DND-41 (cell line): ENCODE measurements at regions not wholly inside any gene's neighbourhood (a gene's known extent, or its start where the extent isn't known, plus 50 kb on each side); places are given as distances from the start of the nearest gene placed in this dataset.

Experiments used
- ATAC-seq: fragments of 200-7000 bp; cut with Tn5 transposase; 3 replicates; pipeline ENCODE4 v1.9.1; 2021; ENCODE audit warnings: low read depth; ENCODE audit not compliant: insufficient read depth
- DNase-seq: peaks from one replicate; pipeline ENCODE4 v3.0.0-alpha.2; 2020
- H2AFZ ChIP-seq: 2 replicates; pipeline ENCODE4 v1.6.0; 2012; ENCODE audit warnings: low read depth, low read length
- H3K27ac ChIP-seq: 2 replicates; pipeline ENCODE4 v1.5.1; 2012; ENCODE audit warnings: low read length, inconsistent platforms
- H3K27me3 ChIP-seq: fragments of 200-600 bp; sonication (generic); 2 replicates; pipeline ENCODE4 v1.6.0; 2012; ENCODE audit warnings: low read length, mild to moderate bottlenecking, inconsistent platforms; ENCODE audit not compliant: insufficient read depth, poor library complexity
- H3K36me3 ChIP-seq: 2 replicates; pipeline ENCODE4 v1.5.1; 2012; ENCODE audit warnings: low read length, inconsistent platforms; ENCODE audit not compliant: insufficient read depth
- H3K4me1 ChIP-seq: 2 replicates; pipeline ENCODE4 v1.5.1; 2012; ENCODE audit warnings: mild to moderate bottlenecking, low read length; ENCODE audit not compliant: insufficient read depth
- H3K4me2 ChIP-seq: 2 replicates; pipeline ENCODE4 v1.6.0; 2012; ENCODE audit warnings: mild to moderate bottlenecking, moderate library complexity, low read length, inconsistent platforms; ENCODE audit not compliant: insufficient read depth
- H3K4me3 ChIP-seq, 2 experiments: fragments of 200-600 bp in 1 of 2; shearing (Covaris generic) in 1 of 2; 2 replicates each; pipeline ENCODE4 v1.5.1; 2012 to 2016; ENCODE audit warnings: inconsistent platforms in 2 of 2, low read length in 2 of 2, mild to moderate bottlenecking in 2 of 2, low read depth in 1 of 2, moderate library complexity in 1 of 2
- H3K79me2 ChIP-seq: 2 replicates; pipeline ENCODE4 v1.6.0; 2012; ENCODE audit warnings: low read length, inconsistent platforms; ENCODE audit not compliant: insufficient read depth
- H3K9ac ChIP-seq: 2 replicates; pipeline ENCODE4 v1.6.0; 2012; ENCODE audit warnings: low read depth, mild to moderate bottlenecking, inconsistent platforms, low read length, moderate library complexity
- H3K9me3 ChIP-seq: 2 replicates; pipeline ENCODE4 v1.5.1; 2012; ENCODE audit warnings: low read length, moderate library complexity, mild to moderate bottlenecking, inconsistent platforms; ENCODE audit not compliant: insufficient read depth, severe bottlenecking
- H4K20me1 ChIP-seq: 2 replicates; pipeline ENCODE4 v1.6.0; 2012; ENCODE audit warnings: low read length; ENCODE audit not compliant: insufficient read depth
- EZH2 ChIP-seq: IDR thresholded peaks from 3 replicates; pipeline ENCODE4 v1.6.1; 2012; ENCODE audit warnings: borderline replicate concordance, low read depth, mild to moderate bottlenecking, moderate library complexity, low read length, inconsistent platforms; ENCODE audit not compliant: severe bottlenecking
- TF ChIP-seq, protein P1 (sequence below): IDR thresholded peaks from 2 replicates; pipeline ENCODE4 v1.5.1; 2012; ENCODE audit warnings: borderline replicate concordance, low read length, moderate library complexity, mild to moderate bottlenecking; ENCODE audit not compliant: poor library complexity, severe bottlenecking; ENCODE audit errors: extremely low read depth

DNA sequence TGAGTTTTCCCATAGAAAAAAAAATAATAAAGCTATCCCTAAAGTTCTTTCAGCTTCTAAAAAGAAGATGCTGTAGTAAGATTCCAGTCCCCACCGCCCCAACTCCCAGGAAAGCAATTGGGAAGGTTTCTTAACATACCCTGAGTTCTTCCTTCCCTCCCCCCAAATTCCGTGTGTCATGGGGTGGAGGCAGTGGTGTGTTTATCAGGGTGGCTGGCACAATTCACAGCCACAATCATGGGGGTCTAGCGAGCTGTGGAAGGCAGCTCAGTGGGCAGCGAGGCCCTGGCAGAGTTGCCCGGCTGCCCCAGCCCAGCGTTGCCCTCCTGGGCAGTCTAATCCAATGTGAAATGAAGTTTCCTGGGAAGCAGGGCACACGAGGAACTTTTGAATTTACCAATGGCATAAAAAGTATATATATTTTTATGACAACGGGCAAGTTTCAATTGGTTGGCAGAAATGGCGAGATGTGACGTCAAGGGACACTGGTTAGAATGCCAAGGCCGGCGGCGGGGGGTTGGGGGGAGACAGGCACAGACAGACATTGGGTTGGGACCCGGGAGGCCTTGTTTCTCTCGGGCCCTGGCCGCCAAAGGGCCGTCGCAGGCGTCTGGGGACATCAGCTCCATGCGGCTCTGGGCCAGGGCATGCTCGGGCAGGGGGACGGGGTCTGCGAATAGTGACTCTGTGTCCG is 80.7 kb upstream of the PPARA start:
- peak overlapping the region; percentile 64 to 90 for H3K4me3 ChIP-seq
- H3K4me1 ChIP-seq = peaks cover 40% of the 10 kb centered on the region
- peak overlapping the region; percentile 99 for H3K9ac ChIP-seq
- peak overlapping the region; percentile 96 for H3K27ac ChIP-seq
- ATAC-seq (peak; percentile 50), DNase-seq (peak; percentile 91)
- H2AFZ ChIP-seq = 0 out of 2 replicates have a peak overlapping the region, but pooled peaks have one; percentile 12
- TF ChIP-seq, protein P1, sequence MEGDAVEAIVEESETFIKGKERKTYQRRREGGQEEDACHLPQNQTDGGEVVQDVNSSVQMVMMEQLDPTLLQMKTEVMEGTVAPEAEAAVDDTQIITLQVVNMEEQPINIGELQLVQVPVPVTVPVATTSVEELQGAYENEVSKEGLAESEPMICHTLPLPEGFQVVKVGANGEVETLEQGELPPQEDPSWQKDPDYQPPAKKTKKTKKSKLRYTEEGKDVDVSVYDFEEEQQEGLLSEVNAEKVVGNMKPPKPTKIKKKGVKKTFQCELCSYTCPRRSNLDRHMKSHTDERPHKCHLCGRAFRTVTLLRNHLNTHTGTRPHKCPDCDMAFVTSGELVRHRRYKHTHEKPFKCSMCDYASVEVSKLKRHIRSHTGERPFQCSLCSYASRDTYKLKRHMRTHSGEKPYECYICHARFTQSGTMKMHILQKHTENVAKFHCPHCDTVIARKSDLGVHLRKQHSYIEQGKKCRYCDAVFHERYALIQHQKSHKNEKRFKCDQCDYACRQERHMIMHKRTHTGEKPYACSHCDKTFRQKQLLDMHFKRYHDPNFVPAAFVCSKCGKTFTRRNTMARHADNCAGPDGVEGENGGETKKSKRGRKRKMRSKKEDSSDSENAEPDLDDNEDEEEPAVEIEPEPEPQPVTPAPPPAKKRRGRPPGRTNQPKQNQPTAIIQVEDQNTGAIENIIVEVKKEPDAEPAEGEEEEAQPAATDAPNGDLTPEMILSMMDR = no peak
- TF ChIP-seq EZH2 = no peak
- no peaks in the 10 kb centered on the region for H3K9me3 ChIP-seq
- H3K4me2 ChIP-seq = peak overlapping the region; percentile 74
- peaks cover 95% of the 10 kb centered on the region for H3K79me2 ChIP-seq
- peaks cover 30% of the 10 kb centered on the region for H3K36me3 ChIP-seq
- no peaks in the 10 kb centered on the region for H3K27me3 ChIP-seq
- H4K20me1 ChIP-seq = peaks cover 18% of the 10 kb centered on the region

DNA sequence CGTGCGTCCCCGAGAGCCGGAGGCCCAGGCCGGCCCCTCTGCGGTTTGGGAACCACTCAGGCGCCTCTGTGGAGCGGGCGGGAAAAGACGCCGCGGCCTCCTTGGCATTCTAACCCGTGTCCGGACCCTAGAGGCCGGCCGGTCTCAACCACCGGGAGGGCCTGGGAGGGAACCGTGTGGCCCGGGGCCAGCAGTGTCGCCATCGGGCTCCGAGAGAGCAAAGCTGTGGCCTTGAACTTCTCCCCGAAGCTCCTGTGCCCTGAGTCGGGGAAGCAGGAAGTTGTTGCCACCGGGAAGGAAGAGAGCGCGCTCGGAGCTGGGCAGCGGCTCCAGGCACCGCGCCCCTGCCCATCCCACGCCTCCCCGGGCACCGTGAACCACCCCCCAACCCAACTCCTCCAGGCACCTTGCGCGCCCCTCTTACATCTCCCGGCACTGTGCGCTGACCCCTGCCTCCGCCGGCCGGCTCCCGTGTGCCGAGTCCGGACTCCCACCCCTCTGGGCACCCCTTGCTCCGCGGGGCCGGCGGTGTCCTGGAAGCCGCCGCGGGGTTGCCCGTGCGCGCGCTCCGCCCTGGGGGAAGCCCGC is 80.0 kb upstream of the PPARA start:
- Histone ChIP-seq H3K36me3 (peaks cover 36% of the 10 kb centered on the region), H3K4me3 (peak overlapping the region; percentile 64 to 90; a peak in 3 of 4 replicates), H3K4me1 (peaks cover 46% of the 10 kb centered on the region), H3K79me2 (peaks cover 95% of the 10 kb centered on the region), H3K9ac (peak overlapping the region; percentile 99), H3K27me3 (no peaks in the 10 kb centered on the region), H3K4me2 (peak overlapping the region; percentile 74), H2AFZ (peak overlapping the region; percentile 59; the same call in 1 of the 2 replicates), H3K27ac (peak overlapping the region; percentile 96), H4K20me1 (peaks cover 24% of the 10 kb centered on the region), H3K9me3 (no peaks in the 10 kb centered on the region)
- TF ChIP-seq, protein P1 = no peak
- no peak for TF ChIP-seq EZH2
- DNase-seq (peak; percentile 60), ATAC-seq (peak; percentile 21)

DNA sequence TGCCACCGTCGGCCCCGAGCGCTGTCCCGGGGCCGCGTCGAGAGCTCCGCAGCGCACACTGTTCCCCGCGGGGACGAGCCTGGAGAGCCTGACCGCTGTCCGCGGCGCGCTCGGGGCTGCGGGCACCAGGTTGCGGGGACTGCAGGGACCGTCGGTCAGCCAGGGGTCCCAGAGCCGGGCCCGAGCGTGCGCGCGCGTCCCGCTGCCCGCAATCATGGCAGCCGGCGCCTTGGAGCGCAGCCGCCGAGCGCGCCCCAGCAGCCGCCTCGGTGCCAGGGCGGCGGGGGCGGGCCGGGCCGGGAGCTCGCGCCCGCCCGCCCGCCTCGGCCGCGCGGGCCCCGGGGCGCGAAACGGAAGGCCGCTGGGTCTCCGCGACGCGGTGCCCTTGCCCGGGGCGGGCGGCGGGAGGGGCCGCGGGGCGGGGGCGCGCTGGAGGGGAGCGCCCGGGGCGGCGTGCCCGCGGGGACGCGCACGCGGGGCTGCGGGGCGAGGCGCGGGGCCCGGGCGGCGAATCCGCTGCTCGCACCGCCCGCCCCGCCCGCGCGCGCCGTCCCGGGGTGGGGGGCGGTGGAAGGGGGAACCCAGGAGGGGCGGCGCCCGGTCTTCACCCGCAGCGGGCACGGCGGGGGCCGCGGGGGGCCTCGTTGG is 79.4 kb upstream of the PPARA start:
- Histone ChIP-seq H2AFZ (peak overlapping the region; percentile 59; the same call in 1 of the 2 replicates), H3K4me3 (peak overlapping the region; percentile 64 to 90), H3K36me3 (peaks cover 42% of the 10 kb centered on the region), H3K27me3 (no peaks in the 10 kb centered on the region), H3K9me3 (no peaks in the 10 kb centered on the region), H3K4me2 (peak overlapping the region; percentile 74), H4K20me1 (peaks cover 30% of the 10 kb centered on the region), H3K79me2 (peaks cover 95% of the 10 kb centered on the region), H3K9ac (peak overlapping the region; percentile 99), H3K4me1 (peaks cover 52% of the 10 kb centered on the region), H3K27ac (peak overlapping the region; percentile 96)
- TF ChIP-seq, protein P1 = no peak
- TF ChIP-seq EZH2 = no peak
- DNase-seq = no peak
- ATAC-seq = peak; percentile 36
